CD4-positive, alpha-beta T cell treated with Interleukin-6 at 100 ng/mL for 8 hours (primary cell): ENCODE measurements at regions not wholly inside any gene's neighbourhood (a gene's known extent, or its start where the extent isn't known, plus 50 kb on each side); places are given as distances from the start of the nearest gene placed in this dataset.
A peak's percentile ranks its signal among the peaks of the same experiment; 100 is the strongest.
"Not testable (repeated sequence)": the region's sequence is repeated elsewhere in the genome, so short reads cannot be mapped to it uniquely, and the experiment has no call there.

Experiments
- DNase-seq: peaks from one replicate; pipeline ENCODE4 v3.0.0-alpha.2; 2020; ENCODE audit warnings: mixed read lengths, low spot score

DNA sequence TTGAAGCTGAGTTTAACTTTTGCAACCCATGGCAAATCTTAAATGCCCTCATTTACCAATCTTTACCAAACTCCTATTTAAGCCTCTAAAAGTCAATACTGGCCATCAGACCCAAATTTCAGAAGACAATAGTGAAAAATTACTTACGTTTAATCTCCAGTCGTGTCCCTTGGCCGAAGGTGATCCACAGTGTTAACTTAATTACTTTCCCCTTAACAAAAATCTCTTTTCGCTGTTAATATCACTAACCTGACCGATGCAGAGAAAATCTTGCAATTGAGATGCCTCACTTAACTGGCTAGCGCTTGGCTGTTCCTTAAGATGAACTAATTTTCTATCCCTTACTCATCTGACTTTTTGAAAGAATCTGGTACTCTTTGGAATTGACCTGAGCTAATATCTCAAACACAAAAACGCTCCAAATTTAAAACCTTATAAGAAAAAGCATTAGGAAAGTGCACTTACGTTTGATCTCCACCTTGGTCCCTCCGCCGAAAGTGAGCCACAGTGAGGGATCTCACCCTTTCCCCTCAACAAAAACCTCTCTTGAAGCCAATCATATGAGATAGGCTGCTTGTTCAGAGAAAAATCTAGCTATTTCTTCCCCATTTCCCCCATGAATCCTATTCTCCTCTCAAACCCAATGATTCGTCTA lies 169.1 kb downstream of the RPIA start:
- no peak for DNase-seq

DNA sequence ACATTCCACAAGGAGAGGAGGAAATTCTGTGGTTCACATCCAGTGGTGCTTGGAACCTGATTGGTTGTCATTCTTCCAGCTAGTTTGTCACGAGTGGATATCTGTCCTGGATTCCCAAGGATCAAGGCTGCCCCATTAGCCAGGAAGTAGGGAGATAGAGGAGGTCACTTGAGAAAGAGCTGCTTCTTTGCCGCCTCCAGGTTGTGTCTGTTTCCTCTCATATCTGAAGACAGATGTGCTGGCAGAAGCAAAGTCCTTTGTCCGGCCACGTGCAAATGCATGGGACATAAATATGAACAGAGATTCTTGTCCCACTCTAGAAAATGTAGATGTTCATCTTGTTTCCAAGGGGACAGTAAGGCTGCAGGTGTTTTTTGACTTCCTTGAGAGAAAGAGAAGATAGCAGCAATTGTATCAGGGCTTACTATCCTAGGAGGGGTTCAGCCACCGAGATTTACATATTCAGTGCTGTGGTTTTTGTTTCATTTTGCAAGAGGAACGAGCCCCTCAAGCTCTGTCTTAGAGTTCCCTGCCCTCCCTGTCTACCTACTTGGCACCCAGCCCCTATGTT lies 174.4 kb downstream of the RPIA start:
- no peak for DNase-seq

DNA sequence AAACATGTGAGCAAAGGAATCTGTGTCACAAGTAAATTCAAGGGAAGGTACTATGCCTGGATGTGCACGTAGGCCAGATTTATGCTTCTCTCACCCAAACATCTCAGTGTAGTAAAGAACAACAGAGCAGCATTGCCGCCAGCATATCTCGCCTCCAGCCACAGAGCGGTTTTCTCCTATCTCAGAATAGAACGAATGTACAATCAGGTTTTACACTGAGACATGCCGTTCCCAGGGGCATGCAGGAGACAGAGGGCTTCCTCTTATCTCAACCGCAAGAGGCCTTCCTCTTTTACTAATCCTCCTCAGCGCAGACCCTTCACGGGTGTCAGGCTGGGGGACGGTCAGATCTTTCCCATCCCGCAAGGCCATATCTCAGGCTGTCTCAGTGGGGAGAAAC lies 175.3 kb downstream of the RPIA start:
- no peak for DNase-seq

DNA sequence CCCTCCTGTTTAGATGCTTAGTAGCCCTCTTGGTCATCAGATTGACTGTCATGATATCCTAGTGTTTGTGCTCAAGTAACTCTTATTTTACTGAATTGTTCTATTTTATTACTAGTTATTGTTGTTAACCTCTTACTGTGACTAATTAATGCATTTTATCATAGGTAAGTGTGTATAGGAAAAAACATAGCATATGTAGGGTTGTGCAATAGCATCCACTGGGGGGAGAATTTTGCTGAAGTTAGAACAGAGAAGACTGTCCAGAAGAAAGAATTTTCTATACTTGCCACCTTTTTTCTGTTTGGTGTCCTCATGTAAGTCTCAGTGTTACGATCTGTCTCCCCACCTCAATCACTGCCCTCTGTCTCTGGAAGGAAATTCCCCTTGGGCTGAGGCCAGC lies 177.4 kb downstream of the RPIA start:
- no peak for DNase-seq

DNA sequence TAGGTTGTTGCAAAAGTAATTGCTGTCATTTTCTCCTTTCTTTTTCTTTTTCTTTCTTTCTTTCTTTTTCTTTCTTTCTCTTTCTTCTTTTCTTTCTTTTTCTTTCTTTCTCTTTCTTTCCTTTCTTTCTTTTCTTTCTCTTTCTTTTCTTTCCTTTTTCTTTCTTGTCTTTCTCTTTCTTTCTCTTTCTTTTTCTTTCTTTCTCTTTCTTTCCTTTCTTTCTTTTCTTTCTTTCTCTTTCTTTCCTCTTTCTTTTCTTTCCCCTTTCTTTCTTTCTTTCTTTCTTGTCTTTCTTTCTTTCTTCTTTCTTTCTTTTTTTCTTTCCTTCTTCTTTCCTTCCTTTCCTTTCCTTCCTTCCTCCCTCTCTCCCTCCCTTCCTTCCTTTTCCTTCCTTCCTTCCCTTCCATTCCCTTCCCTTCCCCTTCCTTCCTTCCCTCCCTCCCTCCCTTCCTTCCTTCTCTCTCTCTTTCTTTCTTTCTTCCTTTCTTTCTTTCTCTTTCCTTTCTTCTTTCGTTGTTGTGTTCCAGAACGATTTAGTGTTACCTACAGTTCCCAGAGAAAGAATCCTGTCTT lies 178.9 kb downstream of the RPIA start:
- no peak for DNase-seq

DNA sequence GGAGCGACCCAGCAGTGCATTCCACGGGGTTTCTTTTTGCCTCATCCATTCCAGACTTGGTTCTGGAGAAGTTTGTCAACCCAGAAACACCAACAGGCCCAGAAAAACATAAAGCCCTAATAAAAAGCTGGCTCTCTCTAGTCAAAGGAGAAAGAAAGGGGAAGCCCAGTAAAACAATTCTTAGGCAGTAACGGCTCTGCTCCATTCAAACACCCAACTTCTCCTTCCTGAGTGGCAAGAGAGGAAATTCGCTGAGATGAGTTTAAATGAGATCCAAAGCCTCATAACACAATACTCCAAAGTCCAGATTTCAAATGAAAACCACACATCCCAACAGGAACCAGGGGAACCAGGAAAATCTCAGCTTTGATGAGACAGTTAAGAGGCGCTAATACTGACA lies 179.9 kb downstream of the RPIA start:
- DNase-seq, result no peak

DNA sequence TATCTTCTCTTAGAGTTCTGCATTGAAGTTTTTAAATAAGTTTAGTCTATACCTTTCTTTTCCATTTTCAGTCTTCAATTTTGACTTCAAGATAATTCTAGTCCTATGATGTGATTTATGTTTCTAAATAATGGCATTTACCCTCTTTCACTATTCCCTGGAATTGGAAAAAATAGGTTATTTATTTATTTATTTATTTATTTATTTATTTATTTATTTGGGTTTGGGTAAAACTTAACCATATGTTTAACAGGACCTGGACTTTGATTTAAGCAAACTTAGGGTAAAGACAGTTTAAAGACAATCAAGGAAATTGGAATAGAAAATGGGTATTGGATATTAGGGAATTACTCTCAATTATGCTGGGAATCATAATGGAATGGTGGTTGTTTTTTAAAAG lies 182.1 kb downstream of the RPIA start:
- DNase-seq, result no peak

DNA sequence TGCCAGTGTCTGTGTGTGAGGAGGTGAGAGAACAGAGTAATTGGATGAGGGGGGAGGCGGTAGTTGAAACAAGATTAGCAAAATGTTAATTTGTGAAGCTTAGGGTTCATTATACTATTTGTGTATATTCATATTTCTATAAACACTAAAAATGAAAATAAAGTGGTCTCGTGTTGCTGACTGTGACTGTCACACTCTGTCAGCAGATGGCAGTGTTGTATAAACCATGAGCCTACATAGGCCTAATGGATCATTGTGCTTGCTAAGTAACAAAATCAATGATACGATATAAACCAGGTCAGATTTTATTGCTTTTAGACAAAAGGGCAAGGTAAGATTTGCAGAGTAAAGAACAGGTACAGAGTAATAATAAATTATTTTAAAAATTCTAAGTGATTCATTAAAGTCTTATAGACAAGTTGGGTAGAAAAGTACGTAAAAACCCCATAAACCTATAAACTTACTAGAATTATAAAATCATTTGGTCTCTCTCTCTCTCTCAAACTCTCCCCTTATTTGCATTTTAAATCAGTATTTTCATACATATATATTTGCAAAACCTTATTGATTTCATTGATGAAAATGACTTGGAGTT lies 182.7 kb downstream of the RPIA start:
- DNase-seq, result peak; percentile 37

DNA sequence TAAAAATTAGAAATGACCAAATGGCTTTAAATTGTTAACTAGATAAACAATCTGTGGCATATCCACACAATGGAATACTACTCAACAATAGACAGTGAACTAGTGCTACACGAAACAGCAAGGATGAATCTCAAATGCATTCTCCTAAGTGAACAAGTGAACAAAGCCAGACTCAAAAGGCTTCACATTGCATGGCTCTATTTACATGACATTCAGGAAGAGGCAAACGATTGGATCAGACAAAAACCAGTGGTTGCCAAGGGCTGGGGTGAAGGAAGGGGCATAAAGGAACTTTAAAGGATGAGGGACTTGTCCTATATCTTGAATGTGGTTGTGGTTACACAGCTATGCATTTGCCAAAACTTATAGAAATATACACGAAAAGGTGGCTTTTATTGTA lies 184.3 kb downstream of the RPIA start:
- no peak for DNase-seq

DNA sequence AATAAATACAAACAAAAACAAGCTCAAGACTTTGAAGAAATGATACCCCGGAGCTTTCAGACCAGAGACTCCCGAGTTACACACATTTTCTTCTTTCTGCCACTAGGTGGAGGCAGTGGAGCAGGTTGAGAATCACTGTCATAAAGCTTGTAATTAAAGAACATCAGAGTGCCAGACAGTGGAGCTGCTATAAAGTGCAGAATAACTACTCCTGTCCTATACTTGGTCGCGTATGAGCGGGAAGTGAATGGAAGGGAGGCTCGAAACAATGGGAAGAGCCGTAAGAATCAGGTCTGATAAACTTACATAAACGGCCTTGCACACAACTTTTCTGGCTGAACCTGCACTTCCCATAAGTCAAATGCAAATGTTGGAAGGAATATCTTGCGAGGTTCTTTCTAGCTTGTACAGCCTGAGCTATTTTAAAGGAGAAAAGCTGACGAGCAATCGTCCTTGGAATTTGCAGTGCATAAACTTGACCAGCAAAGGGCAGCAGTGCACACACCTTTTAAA lies 189.0 kb downstream of the RPIA start:
- peak; percentile 36 for DNase-seq

DNA sequence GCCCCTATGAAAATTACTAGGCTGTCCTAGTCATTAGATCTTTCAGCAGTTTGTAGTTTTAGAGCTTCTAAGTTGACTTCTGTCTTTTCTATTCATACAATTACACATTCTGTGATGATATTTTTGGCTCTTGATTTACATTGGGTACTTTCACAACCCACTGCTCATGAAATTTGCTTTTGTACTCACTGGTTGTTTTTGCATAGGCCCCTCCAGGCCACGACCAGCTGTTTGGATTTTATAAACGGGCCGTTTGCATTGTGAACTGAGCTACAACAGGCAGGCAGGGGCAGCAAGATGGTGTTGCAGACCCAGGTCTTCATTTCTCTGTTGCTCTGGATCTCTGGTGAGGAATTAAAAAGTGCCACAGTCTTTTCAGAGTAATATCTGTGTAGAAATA lies 193.8 kb downstream of the RPIA start:
- DNase-seq, result no peak

DNA sequence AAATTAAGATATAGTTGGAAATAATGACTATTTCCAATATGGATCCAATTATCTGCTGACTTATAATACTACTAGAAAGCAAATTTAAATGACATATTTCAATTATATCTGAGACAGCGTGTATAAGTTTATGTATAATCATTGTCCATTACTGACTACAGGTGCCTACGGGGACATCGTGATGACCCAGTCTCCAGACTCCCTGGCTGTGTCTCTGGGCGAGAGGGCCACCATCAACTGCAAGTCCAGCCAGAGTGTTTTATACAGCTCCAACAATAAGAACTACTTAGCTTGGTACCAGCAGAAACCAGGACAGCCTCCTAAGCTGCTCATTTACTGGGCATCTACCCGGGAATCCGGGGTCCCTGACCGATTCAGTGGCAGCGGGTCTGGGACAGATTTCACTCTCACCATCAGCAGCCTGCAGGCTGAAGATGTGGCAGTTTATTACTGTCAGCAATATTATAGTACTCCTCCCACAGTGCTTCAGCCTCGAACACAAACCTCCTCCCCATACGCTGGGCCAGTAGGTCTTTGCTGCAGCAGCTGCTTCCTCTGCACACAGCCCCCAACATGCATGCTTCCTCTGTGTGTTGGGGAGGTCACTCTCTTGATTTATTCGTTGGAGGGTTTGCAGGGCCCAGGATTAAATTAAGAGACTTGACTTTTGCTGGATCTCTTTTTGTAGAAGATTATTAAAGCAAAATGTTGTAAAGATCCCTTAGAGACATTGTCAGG lies 194.4 kb downstream of the RPIA start:
- DNase-seq, result no peak

DNA sequence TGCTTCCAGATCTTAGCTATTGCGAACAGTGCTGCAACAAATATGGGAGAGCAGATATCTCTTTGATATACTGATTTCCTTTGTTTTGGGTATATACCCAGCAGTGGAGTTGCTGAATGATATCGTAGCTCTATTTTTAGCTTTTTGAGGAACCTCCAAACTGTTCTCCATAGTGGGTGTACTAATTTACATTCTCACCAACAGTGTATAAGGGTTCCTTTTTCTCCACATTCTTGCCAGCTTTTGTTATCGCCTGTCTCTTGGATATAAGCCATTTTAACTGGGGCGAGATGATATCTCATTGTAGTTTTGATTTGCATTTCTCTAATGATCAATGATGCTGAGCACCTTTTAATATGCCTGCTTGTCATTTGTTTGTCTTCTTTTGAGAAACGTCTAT lies 196.0 kb downstream of the RPIA start:
- DNase-seq, result not testable (repeated sequence)

DNA sequence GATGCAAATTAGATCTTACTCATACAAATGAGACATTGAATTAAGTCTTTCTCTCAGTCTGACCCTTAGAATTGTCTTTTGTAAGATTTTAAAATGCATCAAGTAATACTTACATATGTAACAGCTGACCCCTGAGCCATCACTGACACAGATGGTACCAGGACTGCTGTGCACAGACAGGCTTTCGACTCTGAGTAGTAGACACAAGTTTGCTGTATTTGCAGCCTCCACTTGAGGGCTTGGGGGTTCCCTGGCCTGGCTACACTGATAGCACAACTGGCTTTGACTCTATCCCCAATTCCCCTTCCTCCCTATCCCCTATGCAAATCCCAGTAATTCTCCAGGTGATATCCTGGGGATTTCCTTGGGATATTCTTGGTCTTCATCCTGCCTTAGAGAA lies 200.7 kb downstream of the RPIA start:
- DNase-seq, result no peak

DNA sequence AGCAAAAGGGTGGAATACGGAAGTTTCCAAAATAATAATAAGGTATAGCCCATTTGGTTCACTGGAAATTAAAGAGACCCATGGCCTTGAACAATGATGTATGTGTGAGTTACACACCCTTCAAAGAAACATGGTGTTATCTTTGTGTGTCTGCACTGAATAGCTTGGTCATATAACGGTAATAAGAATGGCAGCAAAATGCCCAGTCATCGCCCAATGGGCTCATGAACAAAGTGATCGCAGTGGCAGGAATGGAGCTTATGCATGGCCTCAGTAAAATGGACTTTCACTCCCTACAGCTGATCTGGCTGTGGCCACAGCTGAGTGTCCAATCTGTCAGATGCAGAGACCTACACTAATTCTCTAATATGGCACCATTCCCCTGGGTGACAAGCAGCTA lies 201.3 kb downstream of the RPIA start:
- no peak for DNase-seq

DNA sequence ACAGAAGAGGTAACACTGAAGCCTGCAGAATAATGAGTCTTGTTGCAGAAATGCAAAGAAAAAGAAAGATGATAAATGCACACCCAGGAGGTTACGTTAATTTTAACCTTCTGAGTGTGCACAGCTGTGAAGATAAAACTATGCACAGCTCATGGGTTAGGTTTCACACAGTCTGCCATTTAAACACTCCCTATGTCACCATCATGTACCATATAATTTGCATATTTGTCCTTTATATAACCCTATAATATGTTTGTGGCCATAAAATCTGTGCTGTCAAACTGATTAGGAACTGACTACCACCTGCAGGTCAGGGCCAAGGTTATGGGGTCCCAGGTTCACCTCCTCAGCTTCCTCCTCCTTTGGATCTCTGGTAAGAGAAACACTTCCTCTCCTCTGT lies 205.5 kb downstream of the RPIA start:
- DNase-seq, result no peak

DNA sequence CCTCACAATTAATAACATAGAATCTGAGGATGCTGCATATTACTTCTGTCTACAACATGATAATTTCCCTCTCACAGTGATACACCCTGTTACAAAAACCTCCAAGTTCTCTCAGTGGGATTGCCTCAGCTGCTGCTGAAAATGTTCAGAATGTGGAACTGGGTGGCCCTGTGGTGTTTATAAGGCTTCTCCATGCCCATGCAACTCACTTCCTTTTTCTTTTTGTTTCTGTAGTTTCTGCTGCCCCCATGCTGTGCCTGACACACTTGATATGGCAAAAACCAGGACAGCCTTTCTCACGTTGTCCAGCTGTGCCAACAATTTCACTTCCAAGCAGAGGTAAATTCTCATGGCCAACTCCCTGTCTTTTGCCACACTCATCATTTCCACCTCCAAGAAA lies 206.2 kb downstream of the RPIA start:
- no peak for DNase-seq

DNA sequence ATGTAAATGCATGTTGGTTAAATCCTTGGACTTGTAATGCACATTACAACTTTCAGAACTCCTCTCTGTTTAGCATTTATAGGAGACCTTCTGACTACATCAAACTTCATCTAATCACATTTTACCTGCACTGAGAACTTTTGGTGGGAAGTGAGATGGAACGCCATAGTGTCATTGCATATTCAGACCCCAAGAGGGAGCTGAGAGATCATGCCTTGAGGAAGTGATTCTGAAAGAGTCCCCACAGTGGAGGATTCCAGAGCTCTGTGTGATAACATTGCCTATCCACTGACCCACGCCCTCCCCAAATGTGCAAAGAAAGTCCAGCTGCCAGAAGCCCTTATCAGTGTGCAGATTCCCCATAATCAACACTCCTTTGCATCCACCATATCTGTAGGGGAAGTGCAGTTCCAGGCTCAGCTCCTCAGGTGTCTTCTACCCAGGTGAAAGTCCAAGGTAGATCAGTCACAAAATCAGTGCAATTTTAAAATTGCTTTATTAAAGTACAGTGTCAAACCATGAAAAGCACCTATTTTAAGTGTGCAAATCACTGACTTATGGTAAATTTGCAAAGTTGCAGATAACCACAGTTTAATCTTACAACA lies 212.4 kb downstream of the RPIA start:
- no peak for DNase-seq

DNA sequence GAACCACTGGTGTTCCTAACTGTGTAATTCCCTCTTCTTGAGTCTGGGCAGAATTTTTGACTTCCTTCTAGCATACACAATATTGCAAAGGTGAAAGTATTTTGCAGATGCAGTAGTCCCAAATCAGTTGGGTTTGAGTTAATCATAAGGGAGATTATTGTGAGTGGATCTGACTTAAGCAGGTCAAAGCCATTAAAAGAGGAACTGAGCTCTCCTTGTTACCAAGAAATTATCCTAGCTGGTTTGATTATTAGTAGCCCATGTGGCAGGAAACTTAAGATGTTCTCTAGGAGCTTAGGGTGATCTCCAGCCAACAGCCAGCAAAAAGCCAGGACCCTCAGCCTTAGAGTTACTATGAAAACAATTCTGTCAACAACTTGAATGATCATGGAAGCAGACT lies 221.8 kb downstream of the RPIA start:
- no peak for DNase-seq

DNA sequence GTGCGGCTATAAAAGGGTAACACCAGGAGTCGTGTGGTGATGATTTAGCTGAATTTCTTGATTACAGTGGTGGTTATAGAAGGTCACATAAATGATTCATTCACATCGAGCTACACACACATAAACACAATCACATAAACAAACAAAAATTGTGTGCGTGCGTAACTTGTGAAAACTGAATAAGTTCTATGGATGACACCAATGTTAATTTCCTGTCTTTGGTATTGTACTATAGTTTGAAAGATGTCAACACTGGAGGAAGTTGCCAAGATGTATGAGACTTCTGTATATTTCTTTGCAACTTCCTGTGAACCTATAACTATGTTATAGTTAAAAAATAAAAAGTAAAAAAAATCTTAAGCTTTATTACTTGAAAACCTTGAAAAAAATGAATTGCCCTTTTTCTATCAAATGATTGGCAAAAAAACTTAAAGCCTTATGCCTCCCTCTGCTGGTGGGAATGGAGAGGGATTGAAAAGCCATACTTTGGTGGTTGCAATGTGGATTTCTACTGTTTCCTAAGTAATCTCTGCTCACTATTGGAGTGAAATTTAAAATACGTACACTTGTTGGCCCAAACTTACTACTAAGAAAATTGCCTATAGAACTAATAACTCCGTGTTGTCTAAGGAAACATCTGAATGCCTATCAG lies 227.7 kb downstream of the RPIA start:
- DNase-seq, result no peak

DNA sequence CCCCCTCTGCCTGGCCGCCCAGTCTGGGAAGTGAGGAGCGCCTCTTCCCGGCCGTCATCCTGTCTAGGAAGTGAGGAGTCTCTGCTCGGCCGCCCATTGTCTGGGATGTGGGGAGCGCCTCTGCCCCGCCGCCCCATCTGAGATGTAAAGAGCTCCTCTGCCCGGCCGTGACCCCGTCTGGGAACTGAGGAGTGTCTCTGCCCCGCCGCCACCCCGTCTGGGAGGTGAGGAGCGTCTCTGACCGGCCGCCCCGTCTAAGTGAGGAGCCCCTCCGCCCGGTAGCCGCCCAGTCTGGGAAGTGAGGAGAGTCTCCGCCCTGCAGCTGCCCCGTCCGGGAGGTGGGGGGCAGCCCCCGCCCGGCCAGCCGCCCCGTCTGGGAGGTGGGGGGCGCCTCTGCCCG lies 228.9 kb downstream of the RPIA start:
- not testable (repeated sequence) for DNase-seq

DNA sequence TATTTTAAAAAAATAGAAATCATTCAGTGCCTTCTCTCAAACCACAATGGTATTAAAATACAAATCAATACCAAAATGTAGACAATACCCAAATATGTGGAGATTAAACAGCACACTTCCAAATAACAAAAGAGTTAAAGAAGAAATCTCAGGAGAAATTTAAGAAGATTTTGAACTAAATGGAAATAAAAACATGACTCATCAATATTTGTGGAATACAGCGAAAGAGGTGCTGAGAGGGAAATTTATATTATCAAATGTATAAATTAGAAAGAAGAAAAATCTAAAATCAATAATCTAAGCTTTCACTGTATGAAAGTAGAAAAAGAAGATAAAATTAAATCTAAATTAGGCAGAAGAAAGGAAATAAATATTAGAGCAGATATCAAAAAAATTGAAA lies 233.1 kb downstream of the RPIA start:
- no peak for DNase-seq
